Peyer's patch (tissue), 4 donors: ENCODE measurements at regions not wholly inside any gene's neighbourhood (a gene's known extent, or its start where the extent isn't known, plus 50 kb on each side); places are given as distances from the start of the nearest gene placed in this dataset.

Experiments
- DNase-seq, 3 donors: peaks; one replicate each; pipeline ENCODE4 v3.0.0-alpha.2; 2017 to 2019
- H3K27ac ChIP-seq, 4 donors: fragments of 200-600 bp; sonication (generic); one replicate each; pipeline ENCODE4 v1.5.1; 2016 to 2019
- H3K27me3 ChIP-seq, 2 donors: fragments of 200-600 bp; sonication (generic); one replicate each; pipeline ENCODE4 v1.5.1; 2019
- H3K36me3 ChIP-seq, 3 donors: fragments of 200-600 bp; sonication (generic); one replicate each; pipeline ENCODE4 v1.5.1; 2016 to 2019
- H3K4me1 ChIP-seq, 4 donors: fragments of 200-600 bp; sonication (generic); one replicate each; pipeline ENCODE4 v1.5.1; 2016 to 2019
- H3K4me3 ChIP-seq, 4 donors: fragments of 200-600 bp; sonication (generic); 1 replicate in 3 of 4; 2 replicates in 1 of 4; pipeline ENCODE4 v1.5.1; 2016 to 2019; ENCODE audit warnings: mild to moderate bottlenecking in 1 of 4
- H3K9me3 ChIP-seq, 4 donors: fragments of 200-600 bp; sonication (generic); one replicate each; pipeline ENCODE4 v1.5.1; 2016 to 2019; ENCODE audit warnings: mild to moderate bottlenecking in 1 of 4
- CTCF ChIP-seq, 6 experiments: fragments of 450-650 bp in 4 of 6; fragments of 200-600 bp in 2 of 6; sonication (generic) in 1 of 6; IDR thresholded peaks; one replicate each; pipeline ENCODE4 v1.5.1; 2017 to 2019; ENCODE audit warnings: antibody characterized with exemption in 6 of 6, mild to moderate bottlenecking in 3 of 6, moderate library complexity in 1 of 6
- POLR2A ChIP-seq, 2 donors: fragments of 450-650 bp; IDR thresholded peaks; one replicate each; pipeline ENCODE4 v1.5.1; 2017; ENCODE audit warnings: antibody characterized with exemption in 2 of 2, mild to moderate bottlenecking in 2 of 2, moderate library complexity in 2 of 2

- H3K4me3 ChIP-seq, result no peak overlapping the region
- peaks cover 0 to 8% (median 0%) of the 10 kb centered on the region in 4 donors for H3K4me1 ChIP-seq
- H3K27me3 ChIP-seq, result no peaks in the 10 kb centered on the region
- H3K36me3 ChIP-seq, result no peaks in the 10 kb centered on the region
- TF ChIP-seq POLR2A (IDR thresholded peaks at IDR 0.05), result no peak
- no peak for TF ChIP-seq CTCF (IDR thresholded peaks at IDR 0.05)
- H3K9me3 ChIP-seq, result no peaks in the 10 kb centered on the region
- no peak for DNase-seq
- H3K27ac ChIP-seq, result peak overlapping the region in 1 of 4 donors; percentile 65
These were observed 121.5 kb downstream of the LMO4 start for GRCh38 chr1:87450136-87450535.

DNA sequence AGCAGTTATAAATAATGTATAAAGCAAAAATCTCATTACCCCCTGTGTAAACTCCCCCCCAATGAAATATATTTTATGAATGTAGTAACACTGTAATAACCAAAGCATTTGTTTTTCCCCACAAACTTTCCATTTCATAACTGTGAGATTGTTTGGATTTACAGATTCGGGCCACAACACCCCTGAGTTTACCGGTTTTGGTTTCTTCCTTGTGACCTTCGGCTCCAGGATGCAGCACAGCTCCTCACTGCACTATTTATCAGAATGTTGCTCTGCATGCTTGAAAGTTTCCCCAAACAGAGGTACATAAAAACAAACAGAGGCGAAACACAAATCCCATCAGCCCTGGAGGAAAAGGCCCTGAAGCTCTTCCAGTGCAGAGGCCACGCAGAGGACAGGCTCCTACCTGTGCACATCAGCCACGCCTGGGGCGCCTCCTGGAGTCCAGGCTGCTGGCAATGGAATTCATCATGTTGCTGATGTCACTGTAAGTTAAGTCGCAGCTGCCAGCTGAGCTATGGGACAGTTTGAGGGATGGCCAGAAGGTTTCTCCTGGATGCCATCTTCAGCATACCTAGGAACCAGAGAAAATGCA is 122.0 kb downstream of the LMO4 start:
- Histone ChIP-seq H3K27ac (no peak overlapping the region), H3K9me3 (no peaks in the 10 kb centered on the region), H3K27me3 (no peaks in the 10 kb centered on the region), H3K4me1 (peaks cover 0 to 8% (median 0%) of the 10 kb centered on the region in 4 donors), H3K36me3 (no peaks in the 10 kb centered on the region), H3K4me3 (no peak overlapping the region)
- peak; percentile 38 to 86 (median 80) for DNase-seq
- TF ChIP-seq POLR2A (IDR thresholded peaks at IDR 0.05), result no peak
- peak in 4 of 6 experiments; percentile 25 to 71 (median 66) for TF ChIP-seq CTCF (IDR thresholded peaks at IDR 0.05)

DNA sequence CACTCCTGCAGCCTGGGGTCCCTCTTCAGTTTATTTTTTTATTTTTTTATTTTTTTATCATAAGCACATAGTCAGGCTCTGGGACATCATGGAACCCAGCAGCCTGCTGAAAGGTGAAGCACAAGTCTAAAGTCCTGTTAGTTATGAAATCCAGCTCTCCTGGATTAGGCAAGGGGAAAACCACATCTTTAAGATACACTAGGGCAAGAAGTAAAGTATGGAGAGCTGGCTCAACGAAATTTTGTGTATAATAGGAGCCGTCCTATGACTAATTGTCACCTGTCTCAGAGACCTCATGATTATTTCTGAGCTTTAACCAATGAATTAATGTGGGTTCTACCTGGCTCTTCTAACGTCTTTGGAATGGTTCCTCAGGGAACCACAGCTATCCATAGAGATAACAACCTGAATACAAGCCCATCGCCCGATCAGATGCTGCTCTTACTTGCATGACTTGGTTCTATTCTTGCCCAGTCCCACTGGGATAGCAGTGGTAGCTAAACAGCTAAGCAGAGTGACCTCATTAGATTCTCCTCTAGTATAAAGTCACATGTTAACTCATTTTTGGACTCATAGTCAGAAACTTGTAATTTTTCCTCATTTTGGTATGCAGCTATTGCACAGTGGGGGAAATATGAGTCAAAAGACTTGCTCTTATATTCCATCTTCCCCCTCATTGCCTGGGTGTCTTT is 122.7 kb downstream of the LMO4 start:
- H3K4me1 ChIP-seq, result peaks cover 0 to 8% (median 0%) of the 10 kb centered on the region in 4 donors
- no peak for TF ChIP-seq POLR2A (IDR thresholded peaks at IDR 0.05)
- TF ChIP-seq CTCF (IDR thresholded peaks at IDR 0.05), result no peak

DNA sequence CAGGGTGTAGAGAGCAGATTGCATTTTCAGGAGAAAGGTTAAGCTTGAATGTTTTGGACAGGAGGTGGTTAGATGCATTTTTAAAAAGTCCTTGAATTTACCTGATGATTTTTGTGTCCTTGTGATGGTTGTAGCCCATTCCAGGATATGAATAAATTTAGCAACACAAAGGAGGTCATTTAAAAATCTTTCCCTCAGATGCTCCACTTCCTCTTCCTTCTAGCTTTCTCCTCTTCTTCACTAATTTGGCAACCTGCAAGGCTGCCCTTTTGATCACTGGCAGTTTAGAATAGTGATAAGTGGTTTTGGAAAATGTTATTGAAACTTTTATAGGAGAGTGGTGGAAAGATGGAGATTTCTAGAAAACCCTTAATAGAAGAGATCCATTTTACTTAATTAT is 124.0 kb downstream of the LMO4 start:
- peaks cover 0 to 8% (median 0%) of the 10 kb centered on the region in 4 donors for H3K4me1 ChIP-seq

More for the DNA sequence above, 122.7 kb downstream of the LMO4 start:
- no peak for DNase-seq
- H3K27ac ChIP-seq, result no peak overlapping the region
- no peaks in the 10 kb centered on the region for H3K9me3 ChIP-seq
- no peaks in the 10 kb centered on the region for H3K27me3 ChIP-seq
- no peak overlapping the region for H3K4me3 ChIP-seq
- no peaks in the 10 kb centered on the region for H3K36me3 ChIP-seq

DNA sequence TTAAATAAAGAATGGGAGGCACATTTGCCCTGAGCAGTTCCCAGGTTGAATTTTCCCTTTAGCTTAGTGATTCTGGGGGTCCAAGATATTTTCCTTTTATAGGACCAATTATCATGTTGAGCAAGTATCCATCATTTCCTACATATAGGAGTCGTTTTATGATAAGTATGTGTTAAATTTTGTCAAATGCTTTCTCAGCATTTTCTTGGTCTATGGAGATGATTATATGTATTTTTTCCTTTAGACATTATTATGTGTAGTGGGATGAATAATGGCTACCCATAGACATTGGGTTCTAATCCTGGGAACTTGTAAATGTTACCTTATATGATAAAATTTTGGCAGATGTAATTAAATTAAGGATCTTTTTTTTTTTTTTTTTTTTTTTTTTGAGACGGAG is 128.7 kb downstream of the LMO4 start:
- Histone ChIP-seq H3K9me3 (no peaks in the 10 kb centered on the region), H3K4me1 (no peaks in the 10 kb centered on the region), H3K27me3 (no peaks in the 10 kb centered on the region), H3K4me3 (no peak overlapping the region), H3K27ac (no peak overlapping the region), H3K36me3 (no peaks in the 10 kb centered on the region)
- no peak for DNase-seq
- no peak for TF ChIP-seq POLR2A (IDR thresholded peaks at IDR 0.05)
- no peak for TF ChIP-seq CTCF (IDR thresholded peaks at IDR 0.05)

More for the DNA sequence above, 124.0 kb downstream of the LMO4 start:
- H3K27me3 ChIP-seq, result no peaks in the 10 kb centered on the region
- no peak overlapping the region for H3K27ac ChIP-seq
- no peaks in the 10 kb centered on the region for H3K36me3 ChIP-seq
- DNase-seq, result no peak
- no peaks in the 10 kb centered on the region for H3K9me3 ChIP-seq
- TF ChIP-seq POLR2A (IDR thresholded peaks at IDR 0.05), result no peak
- TF ChIP-seq CTCF (IDR thresholded peaks at IDR 0.05), result no peak
- H3K4me3 ChIP-seq, result no peak overlapping the region
